Common myeloid progenitor, CD34-positive (primary cell): ENCODE measurements at regions not wholly inside any gene's neighbourhood (a gene's known extent, or its start where the extent isn't known, plus 50 kb on each side); places are given as distances from the start of the nearest gene placed in this dataset.

ENCODE experiments used
- CTCF ChIA-PET: fragments of 350-600 bp; sonication (Branson Sonifier 250); formaldehyde crosslinking; loops from one replicate; lab custom pipeline; 2021; ENCODE audit warnings: antibody characterized with exemption; lab: Charles Lee
- POLR2A ChIA-PET: fragments of 350-600 bp; sonication (Branson Sonifier 250); formaldehyde crosslinking; loops from one replicate; lab custom pipeline; 2021; ENCODE audit warnings: antibody characterized with exemption; lab: Charles Lee
- DNase-seq, 3 donors: peaks; one replicate each; pipeline versions ENCODE4 v3.0.0 to v3.0.0-alpha.2; 2013
- H3K27ac ChIP-seq, 2 experiments: 1 replicate in 1 of 2; 2 replicates in 1 of 2; pipeline ENCODE4 v1.7.0; 2013; ENCODE audit warnings: inconsistent platforms in 2 of 2, low read length in 2 of 2, mild to moderate bottlenecking in 2 of 2, low read depth in 1 of 2, moderate library complexity in 1 of 2; ENCODE audit not compliant: severe bottlenecking in 2 of 2, insufficient read depth in 1 of 2, poor library complexity in 1 of 2
- H3K27me3 ChIP-seq, 5 experiments: replicated peaks in 2 of 5; 1 replicate in 3 of 5; 2 replicates in 2 of 5; pipeline versions ENCODE4 v1.6.1 to v1.7.0; 2013; ENCODE audit warnings: low read length in 4 of 5, mild to moderate bottlenecking in 2 of 5, moderate library complexity in 2 of 5, inconsistent platforms in 1 of 5; ENCODE audit not compliant: insufficient read depth in 5 of 5, control insufficient read depth in 4 of 5
- H3K36me3 ChIP-seq, 4 experiments: 1 replicate in 2 of 4; 2 replicates in 2 of 4; pipeline versions ENCODE4 v1.6.1 to v1.7.0; 2013; ENCODE audit warnings: low read length in 3 of 4, control low read depth in 1 of 4, mild to moderate bottlenecking in 1 of 4; ENCODE audit not compliant: control insufficient read depth in 4 of 4, insufficient read depth in 4 of 4
- H3K4me1 ChIP-seq, 4 experiments: 1 replicate in 3 of 4; 2 replicates in 1 of 4; pipeline versions ENCODE4 v1.6.1 to v1.7.1; 2013; ENCODE audit warnings: low read length in 3 of 4, mild to moderate bottlenecking in 3 of 4, control low read depth in 1 of 4, inconsistent platforms in 1 of 4, moderate library complexity in 1 of 4; ENCODE audit not compliant: control insufficient read depth in 4 of 4, insufficient read depth in 4 of 4; ENCODE audit errors: control extremely low read depth in 1 of 4
- H3K4me3 ChIP-seq, 7 experiments: 1 replicate in 4 of 7; 2 replicates in 3 of 7; pipeline versions ENCODE4 v1.5.1 to v1.7.0; 2013; ENCODE audit warnings: mild to moderate bottlenecking in 7 of 7, low read length in 6 of 7, moderate library complexity in 6 of 7, inconsistent platforms in 2 of 7, low read depth in 2 of 7, control low read depth in 1 of 7; ENCODE audit not compliant: insufficient read depth in 4 of 7, control insufficient read depth in 1 of 7; ENCODE audit errors: extremely low read depth in 1 of 7
- H3K9me3 ChIP-seq, 5 experiments: 1 replicate in 4 of 5; 2 replicates in 1 of 5; pipeline versions ENCODE4 v1.6.1 to v1.7.1; 2013; ENCODE audit warnings: low read length in 4 of 5, mild to moderate bottlenecking in 2 of 5, inconsistent platforms in 1 of 5, low read depth in 1 of 5, moderate library complexity in 1 of 5; ENCODE audit not compliant: control insufficient read depth in 4 of 5, insufficient read depth in 2 of 5; ENCODE audit errors: control extremely low read depth in 1 of 5
- WGBS: methylation state at CpG from one replicate; pipeline ENCODE4 v1.1.5; 2013; ENCODE audit not compliant: insufficient coverage; 5-methylcytosine and 5-hydroxymethylcytosine counted together

DNA sequence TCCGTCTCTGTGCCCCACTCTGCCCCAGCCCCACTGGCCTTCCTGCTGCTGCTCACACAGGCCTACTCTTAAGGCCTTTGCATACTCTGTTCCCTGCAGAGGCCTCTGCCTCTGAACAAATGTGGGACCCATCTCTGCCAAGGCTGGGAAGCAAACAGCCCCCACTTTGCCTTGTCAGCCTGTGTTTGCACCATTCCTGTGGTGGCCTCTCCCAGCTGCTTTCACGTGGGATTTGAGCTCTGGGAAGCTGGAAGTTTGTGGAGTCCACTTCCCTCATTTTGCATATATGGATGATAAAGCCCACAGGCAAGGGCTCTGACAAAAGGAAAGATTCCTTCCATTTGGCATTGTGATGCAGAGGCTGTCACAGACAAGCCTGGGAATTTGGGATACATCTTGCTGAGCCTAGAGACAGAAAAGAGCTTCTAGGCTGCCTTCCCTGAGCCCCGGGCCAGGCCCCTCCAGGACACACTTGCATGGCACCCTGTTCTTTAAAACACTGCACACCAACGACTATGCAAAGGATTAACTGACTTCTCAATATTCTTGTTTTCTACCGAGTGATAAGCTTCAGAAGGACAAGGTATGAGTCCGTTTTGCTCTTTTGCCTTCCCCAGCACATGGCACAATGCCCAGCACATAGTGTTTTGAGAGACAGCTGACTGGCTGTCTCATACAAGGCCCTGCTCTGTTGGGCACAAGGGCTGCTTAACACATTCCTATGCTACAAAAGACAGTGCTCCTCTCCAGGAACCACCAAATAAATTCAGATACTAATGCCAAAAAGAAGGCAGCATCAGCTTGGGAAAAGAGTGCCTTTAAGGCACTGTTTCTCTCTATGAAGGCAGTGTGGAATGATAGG is 120.7 kb upstream of the TOPAZ1 start:
- POLR2A ChIA-PET: no interaction called here
- H3K27me3 ChIP-seq: peaks cover 0 to 7% (median 2%) of the 10 kb centered on the region in 5 experiments
- no peak for DNase-seq
- CTCF ChIA-PET: no interaction called here
- H3K4me3 ChIP-seq: no peak overlapping the region
- H3K27ac ChIP-seq: no peak overlapping the region
- no peaks in the 10 kb centered on the region for H3K9me3 ChIP-seq
- H3K36me3 ChIP-seq: no peaks in the 10 kb centered on the region
- WGBS: 89% methylated on average over 6 of the region's 6 CpGs
- no peaks in the 10 kb centered on the region for H3K4me1 ChIP-seq

DNA sequence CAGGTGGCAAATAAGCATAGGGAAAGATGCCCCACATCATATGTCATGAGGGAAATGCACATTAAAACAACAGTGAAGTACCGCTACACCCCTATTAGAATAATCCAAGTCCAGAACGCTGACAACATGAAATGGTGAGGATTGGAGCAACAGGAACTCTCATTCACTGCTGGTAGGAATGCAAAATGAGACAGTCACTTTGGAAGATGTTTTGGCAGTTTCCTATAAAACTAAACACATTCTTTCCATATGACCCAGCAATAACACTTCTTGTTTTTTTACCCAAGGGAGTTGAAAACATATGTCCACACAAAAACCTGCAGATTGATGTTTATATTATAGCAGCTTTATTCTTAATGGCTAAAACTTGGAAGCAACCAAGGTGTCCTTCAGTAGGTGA is 116.4 kb upstream of the TOPAZ1 start:
- peaks cover 0 to 6% (median under 1%) of the 10 kb centered on the region in 4 experiments for H3K4me1 ChIP-seq
- DNase-seq: no peak
- no peaks in the 10 kb centered on the region for H3K9me3 ChIP-seq
- H3K27me3 ChIP-seq: peaks cover 0 to 2% (median 0%) of the 10 kb centered on the region in 5 experiments
- H3K27ac ChIP-seq: no peak overlapping the region
- no peak overlapping the region for H3K4me3 ChIP-seq
- POLR2A ChIA-PET: no interaction called here
- 100% methylated on average over 2 of the region's 2 CpGs for WGBS
- CTCF ChIA-PET: interaction anchor here (0.8 to 1.9 kb wide), 4 partner anchors 8 to 269 kb away, joined by 3 to 6 read pairs (median 3); no protein-coding TSS in a partner anchor
- no peaks in the 10 kb centered on the region for H3K36me3 ChIP-seq

DNA sequence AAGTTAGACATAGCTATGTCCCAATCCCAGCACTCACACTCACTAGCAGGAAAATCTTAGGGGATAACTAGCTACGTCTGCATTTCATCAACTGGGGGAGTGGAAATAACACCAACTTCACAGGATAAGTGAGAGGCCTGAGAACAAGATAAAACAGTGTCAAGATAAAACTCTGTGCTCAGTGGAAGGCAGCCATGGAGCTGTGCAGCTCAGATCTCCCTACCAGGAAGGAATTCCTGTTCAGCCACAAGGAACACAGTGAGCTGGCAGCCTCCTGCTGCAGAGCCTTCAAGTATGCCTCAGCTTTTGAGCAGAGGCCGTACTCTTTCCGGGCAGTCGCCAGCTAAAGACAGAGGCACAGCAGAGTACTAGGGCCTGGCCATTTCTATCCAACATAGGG is 115.8 kb upstream of the TOPAZ1 start:
- Histone ChIP-seq H3K36me3 (no peaks in the 10 kb centered on the region), H3K4me3 (no peak overlapping the region), H3K9me3 (no peaks in the 10 kb centered on the region), H3K27ac (no peak overlapping the region), H3K4me1 (peaks cover 0 to 6% (median 2%) of the 10 kb centered on the region in 4 experiments), H3K27me3 (peaks cover 0 to 1% (median 0%) of the 10 kb centered on the region in 5 experiments)
- ChIA-PET POLR2A (no interaction called here), CTCF (interaction anchor here (0.8 to 1.9 kb wide), 4 partner anchors 9 to 270 kb away, joined by 3 to 6 read pairs (median 3); no protein-coding TSS in a partner anchor)
- 97% methylated on average over 4 of the region's 4 CpGs for WGBS
- DNase-seq: no peak

DNA sequence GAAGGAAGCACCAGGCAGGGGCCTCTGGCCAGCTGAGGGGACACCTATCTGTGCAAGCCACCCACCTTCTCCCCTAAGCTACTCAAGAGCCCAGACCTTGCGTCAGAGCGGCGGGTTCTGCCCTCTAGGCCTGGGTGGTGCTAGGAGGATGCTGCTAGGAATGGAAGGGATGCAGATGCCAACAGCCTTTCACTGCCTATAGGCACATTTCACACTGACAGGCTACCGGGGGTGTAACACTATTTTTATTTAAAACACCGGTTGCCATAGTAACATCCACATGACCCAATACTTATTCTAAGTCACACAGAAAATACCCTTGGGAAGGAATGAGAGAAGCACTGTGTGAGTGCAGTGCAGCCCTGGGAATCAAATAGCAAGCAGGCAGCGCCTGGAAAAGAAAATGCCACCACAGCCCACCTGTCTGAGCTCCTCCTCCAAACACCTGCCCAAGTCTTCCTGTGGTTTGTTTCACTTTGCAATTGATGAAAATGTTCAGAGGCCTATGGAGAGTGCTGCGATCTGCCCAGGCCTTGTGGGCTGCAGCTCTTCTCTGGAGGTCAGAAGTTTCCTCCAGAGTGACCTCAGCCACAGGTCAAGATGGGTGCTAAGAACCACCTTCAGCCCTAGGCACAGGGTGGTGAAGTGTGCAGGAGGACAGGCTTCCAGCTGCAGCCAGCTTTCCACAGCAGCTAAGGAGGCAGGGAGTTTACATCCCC is 113.5 kb upstream of the TOPAZ1 start:
- no peak overlapping the region for H3K4me3 ChIP-seq
- peaks cover 0 to 6% (median 2%) of the 10 kb centered on the region in 4 experiments for H3K4me1 ChIP-seq
- POLR2A ChIA-PET: no interaction called here
- peaks cover 0 to 5% (median 0%) of the 10 kb centered on the region in 5 experiments for H3K27me3 ChIP-seq
- CTCF ChIA-PET: interaction anchor here (1.8 kb wide), 1 partner anchor 20 kb away, joined by 4 read pairs; no protein-coding TSS in a partner anchor
- H3K27ac ChIP-seq: no peak overlapping the region
- DNase-seq: peak; percentile 5 to 55 (median 47)
- H3K9me3 ChIP-seq: no peaks in the 10 kb centered on the region
- no peaks in the 10 kb centered on the region for H3K36me3 ChIP-seq
- WGBS: 90% methylated on average over 2 of the region's 7 CpGs

DNA sequence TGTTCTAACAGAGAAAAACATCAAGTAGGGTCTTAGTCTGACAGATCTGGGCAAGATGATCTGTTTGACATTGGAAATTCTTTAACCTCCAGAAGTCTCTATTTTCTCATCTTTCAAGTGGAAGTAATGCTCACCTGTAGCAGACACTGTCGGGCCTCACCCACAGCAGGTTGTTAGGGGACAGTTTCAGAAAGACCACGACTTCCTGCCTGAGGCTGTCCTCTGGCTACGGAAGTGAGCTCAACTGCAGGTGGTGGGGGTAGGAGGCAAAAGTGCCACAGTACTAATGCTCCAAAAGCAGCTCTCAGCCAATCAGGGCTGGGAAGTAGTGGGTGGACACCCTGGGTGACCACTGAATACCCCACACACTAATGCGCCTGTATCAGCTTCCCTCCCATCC is 111.4 kb upstream of the TOPAZ1 start:
- Histone ChIP-seq H3K9me3 (no peaks in the 10 kb centered on the region), H3K36me3 (no peaks in the 10 kb centered on the region), H3K27me3 (peaks cover 0 to 5% (median 0%) of the 10 kb centered on the region in 5 experiments), H3K27ac (no peak overlapping the region), H3K4me3 (no peak overlapping the region), H3K4me1 (peaks cover 0 to 6% (median 2%) of the 10 kb centered on the region in 4 experiments)
- WGBS: 53% methylated on average over 4 of the region's 4 CpGs
- peak in 2 of 3 donors; percentile 7 to 8 for DNase-seq
- ChIA-PET CTCF (interaction anchor here (1.1 kb wide), 1 partner anchor 16 kb away, joined by 3 read pairs; no protein-coding TSS in a partner anchor), POLR2A (no interaction called here)

DNA sequence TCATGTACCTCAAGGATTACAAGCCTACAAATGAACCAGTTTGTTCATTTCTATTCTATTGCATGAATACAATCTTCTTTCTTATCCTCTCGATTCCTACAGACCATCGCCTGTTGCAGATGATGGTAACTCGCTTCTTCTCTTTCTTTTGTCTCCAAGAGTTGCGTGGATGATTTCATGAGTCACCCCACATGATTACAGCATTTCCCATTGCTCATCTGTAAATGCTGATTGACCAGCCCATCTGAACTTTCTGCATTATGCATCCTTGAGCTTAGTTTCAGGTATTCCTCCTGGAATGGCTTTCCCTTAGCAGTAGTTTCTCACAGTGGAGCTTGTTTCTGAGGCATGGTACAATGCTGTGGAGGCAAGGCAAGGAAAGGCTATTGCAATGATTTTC is 109.6 kb upstream of the TOPAZ1 start:
- 98% methylated on average over 4 of the region's 4 CpGs for WGBS
- peaks cover 0 to 6% (median 2%) of the 10 kb centered on the region in 4 experiments for H3K4me1 ChIP-seq
- H3K36me3 ChIP-seq: no peaks in the 10 kb centered on the region
- POLR2A ChIA-PET: no interaction called here
- H3K9me3 ChIP-seq: no peaks in the 10 kb centered on the region
- peaks cover 0 to 5% (median 0%) of the 10 kb centered on the region in 5 experiments for H3K27me3 ChIP-seq
- no peak overlapping the region for H3K27ac ChIP-seq
- DNase-seq: no peak
- no peak overlapping the region for H3K4me3 ChIP-seq
- CTCF ChIA-PET: no interaction called here
